WTC11 (cell line): ENCODE measurements at regions not wholly inside any gene's neighbourhood (a gene's known extent, or its start where the extent isn't known, plus 50 kb on each side); places are given as distances from the start of the nearest gene placed in this dataset.

ENCODE experiments used
- ATAC-seq: fragments of 200-7000 bp; cut with Tn5 transposase; 2 replicates; pipeline ENCODE4 v1.10.0; 2021; ENCODE audit warnings: mild to moderate bottlenecking, moderate library complexity
- CTCF ChIA-PET: fragments of 300-600 bp; sonication (Branson Sonifier 250); formaldehyde crosslinking; loops from one replicate; lab custom pipeline; 2021; ENCODE audit warnings: antibody characterized with exemption; lab: Charles Lee
- POLR2A ChIA-PET: fragments of 350-600 bp; sonication (Branson Sonifier 250); formaldehyde crosslinking; loops from one replicate; lab custom pipeline; 2021; ENCODE audit warnings: antibody characterized with exemption; lab: Charles Lee
- DNase-seq: peaks from one replicate; pipeline ENCODE4 v3.0.0; 2021; ENCODE audit warnings: low spot score
- H3K27ac Mint-ChIP-seq: 2 replicates; pipeline ENCODE4 v1.8.0; 2021; ENCODE audit warnings: mixed read lengths
- H3K27me3 Mint-ChIP-seq: 2 replicates; pipeline ENCODE4 v1.8.0; 2021; ENCODE audit warnings: low read depth, mild to moderate bottlenecking, moderate library complexity, mixed read lengths
- H3K36me3 Mint-ChIP-seq: 2 replicates; pipeline ENCODE4 v1.8.0; 2021; ENCODE audit warnings: mixed read lengths
- H3K4me1 Mint-ChIP-seq: 2 replicates; pipeline ENCODE4 v1.8.0; 2022; ENCODE audit warnings: mixed read lengths
- H3K4me3 Mint-ChIP-seq: 2 replicates; pipeline ENCODE4 v1.8.0; 2021; ENCODE audit warnings: mild to moderate bottlenecking, moderate library complexity, mixed read lengths
- H3K9me3 Mint-ChIP-seq: 2 replicates; pipeline ENCODE4 v1.8.0; 2021; ENCODE audit warnings: mixed read lengths
- ATF3 ChIP-seq: sonication (generic); formaldehyde crosslinking; conservative IDR thresholded peaks from 2 replicates; pipeline ENCODE4 v1.8.1; 2022; ENCODE audit warnings: mild to moderate bottlenecking, missing genetic modification reagents
- CREB1 ChIP-seq: sonication (generic); formaldehyde crosslinking; IDR thresholded peaks from 2 replicates; pipeline ENCODE4 v1.8.0; 2023; ENCODE audit warnings: mild to moderate bottlenecking, missing genetic modification reagents
- E2F4 ChIP-seq: sonication (generic); formaldehyde crosslinking; IDR thresholded peaks from 2 replicates; pipeline ENCODE4 v1.8.1; 2022; ENCODE audit warnings: low read depth, mild to moderate bottlenecking, moderate library complexity, missing genetic modification reagents, borderline replicate concordance
- ELF4 ChIP-seq: sonication (generic); formaldehyde crosslinking; IDR thresholded peaks from 2 replicates; pipeline ENCODE4 v1.8.1; 2022; ENCODE audit warnings: low read depth, mild to moderate bottlenecking, moderate library complexity, missing genetic modification reagents
- ESRRA ChIP-seq: sonication (generic); formaldehyde crosslinking; IDR thresholded peaks from 2 replicates; pipeline ENCODE4 v1.8.1; 2022; ENCODE audit warnings: mild to moderate bottlenecking, missing genetic modification reagents, borderline replicate concordance
- FOXK1 ChIP-seq: sonication (generic); formaldehyde crosslinking; IDR thresholded peaks from 2 replicates; pipeline ENCODE4 v1.8.0; 2022; ENCODE audit warnings: mild to moderate bottlenecking, moderate library complexity, missing genetic modification reagents
- HMGA2 ChIP-seq: fragments of 250-450 bp; sonication (Bioruptor Pico); IDR thresholded peaks from 2 replicates; pipeline ENCODE4 v1.4.0; 2021; ENCODE audit warnings: mild to moderate bottlenecking, moderate library complexity
- MXD4 ChIP-seq: fragments of 250-450 bp; sonication (Bioruptor Pico); IDR thresholded peaks from 2 replicates; pipeline ENCODE4 v1.8.0; 2021; ENCODE audit warnings: mild to moderate bottlenecking, moderate library complexity, borderline replicate concordance
- NFE2L1 ChIP-seq: sonication (generic); formaldehyde crosslinking; IDR thresholded peaks from 2 replicates; pipeline ENCODE4 v1.8.1; 2023; ENCODE audit warnings: missing genetic modification reagents
- PRRX2 ChIP-seq: fragments of 250-450 bp; sonication (Bioruptor Pico); IDR thresholded peaks from 2 replicates; pipeline ENCODE4 v1.8.0; 2021; ENCODE audit warnings: mild to moderate bottlenecking
- RORB ChIP-seq: fragments of 250-450 bp; sonication (Bioruptor Pico); IDR thresholded peaks from 2 replicates; pipeline ENCODE4 v1.9.0; 2021; ENCODE audit warnings: mild to moderate bottlenecking
- SMAD4 ChIP-seq: sonication (generic); formaldehyde crosslinking; IDR thresholded peaks from 2 replicates; pipeline ENCODE4 v1.8.0; 2022; ENCODE audit warnings: mild to moderate bottlenecking, missing genetic modification reagents
- SP1 ChIP-seq: sonication (generic); formaldehyde crosslinking; conservative IDR thresholded peaks from 2 replicates; pipeline ENCODE4 v1.8.1; 2022; ENCODE audit warnings: missing genetic modification reagents
- USF2 ChIP-seq: sonication (generic); formaldehyde crosslinking; IDR thresholded peaks from 2 replicates; pipeline ENCODE4 v1.8.1; 2023; ENCODE audit warnings: mild to moderate bottlenecking, missing genetic modification reagents, moderate library complexity
- ZMAT4 ChIP-seq: fragments of 250-450 bp; sonication (Bioruptor Pico); IDR thresholded peaks from 2 replicates; pipeline ENCODE4 v1.9.0; 2021; ENCODE audit warnings: mild to moderate bottlenecking
- ZNF232 ChIP-seq: sonication (generic); formaldehyde crosslinking; IDR thresholded peaks from 2 replicates; pipeline ENCODE4 v1.8.0; 2022; ENCODE audit warnings: mild to moderate bottlenecking, missing genetic modification reagents
- ZNF263 ChIP-seq: sonication (generic); formaldehyde crosslinking; IDR thresholded peaks from 2 replicates; pipeline ENCODE4 v1.8.1; 2022; ENCODE audit warnings: low read depth, mild to moderate bottlenecking, moderate library complexity, missing genetic modification reagents
- ZNF317 ChIP-seq: sonication (generic); formaldehyde crosslinking; IDR thresholded peaks from 2 replicates; pipeline ENCODE4 v1.8.1; 2023; ENCODE audit warnings: low read depth, mild to moderate bottlenecking, moderate library complexity, missing genetic modification reagents, borderline replicate concordance
- ZNF416 ChIP-seq: fragments of 250-450 bp; sonication (Bioruptor Pico); IDR thresholded peaks from 2 replicates; pipeline ENCODE4 v1.9.0; 2021; ENCODE audit warnings: mild to moderate bottlenecking, inconsistent platforms
- ZNF512 ChIP-seq: sonication (generic); formaldehyde crosslinking; IDR thresholded peaks from 2 replicates; pipeline ENCODE4 v1.8.1; 2022; ENCODE audit warnings: missing genetic modification reagents, borderline replicate concordance
- ZNF671 ChIP-seq: fragments of 250-450 bp; sonication (Bioruptor Pico); IDR thresholded peaks from 2 replicates; pipeline ENCODE4 v1.8.0; 2021; ENCODE audit warnings: mild to moderate bottlenecking
- TF ChIP-seq, protein P1 (sequence below): sonication (generic); formaldehyde crosslinking; IDR thresholded peaks from 2 replicates; pipeline ENCODE4 v1.8.0; 2023; ENCODE audit warnings: mild to moderate bottlenecking, missing genetic modification reagents
- TF ChIP-seq, protein P2 (sequence below): sonication (generic); formaldehyde crosslinking; IDR thresholded peaks from 2 replicates; pipeline ENCODE4 v1.8.0; 2022; ENCODE audit warnings: mild to moderate bottlenecking, missing genetic modification reagents

GRCh38 chrX:125378205-125378604 is 58.5 kb downstream of the TEX13C start:
- H3K4me1 Mint-ChIP-seq, result peaks cover 16% of the 10 kb centered on the region
- ChIA-PET CTCF (no interaction called here), POLR2A (no interaction called here)
- no peaks in the 10 kb centered on the region for H3K9me3 Mint-ChIP-seq
- DNase-seq, result no peak
- H3K27ac Mint-ChIP-seq, result no peak overlapping the region
- H3K4me3 Mint-ChIP-seq, result no peak overlapping the region
- peaks cover 14% of the 10 kb centered on the region for H3K27me3 Mint-ChIP-seq
- TF ChIP-seq RORB (CRISPR knock-in tag) (no peak), ZNF512 (no peak), ZNF317 (no peak), CREB1 (CRISPR knock-in tag) (no peak), ZNF671 (CRISPR knock-in tag) (no peak), HMGA2 (no peak), E2F4 (CRISPR knock-in tag) (no peak)
- TF ChIP-seq, protein P1, sequence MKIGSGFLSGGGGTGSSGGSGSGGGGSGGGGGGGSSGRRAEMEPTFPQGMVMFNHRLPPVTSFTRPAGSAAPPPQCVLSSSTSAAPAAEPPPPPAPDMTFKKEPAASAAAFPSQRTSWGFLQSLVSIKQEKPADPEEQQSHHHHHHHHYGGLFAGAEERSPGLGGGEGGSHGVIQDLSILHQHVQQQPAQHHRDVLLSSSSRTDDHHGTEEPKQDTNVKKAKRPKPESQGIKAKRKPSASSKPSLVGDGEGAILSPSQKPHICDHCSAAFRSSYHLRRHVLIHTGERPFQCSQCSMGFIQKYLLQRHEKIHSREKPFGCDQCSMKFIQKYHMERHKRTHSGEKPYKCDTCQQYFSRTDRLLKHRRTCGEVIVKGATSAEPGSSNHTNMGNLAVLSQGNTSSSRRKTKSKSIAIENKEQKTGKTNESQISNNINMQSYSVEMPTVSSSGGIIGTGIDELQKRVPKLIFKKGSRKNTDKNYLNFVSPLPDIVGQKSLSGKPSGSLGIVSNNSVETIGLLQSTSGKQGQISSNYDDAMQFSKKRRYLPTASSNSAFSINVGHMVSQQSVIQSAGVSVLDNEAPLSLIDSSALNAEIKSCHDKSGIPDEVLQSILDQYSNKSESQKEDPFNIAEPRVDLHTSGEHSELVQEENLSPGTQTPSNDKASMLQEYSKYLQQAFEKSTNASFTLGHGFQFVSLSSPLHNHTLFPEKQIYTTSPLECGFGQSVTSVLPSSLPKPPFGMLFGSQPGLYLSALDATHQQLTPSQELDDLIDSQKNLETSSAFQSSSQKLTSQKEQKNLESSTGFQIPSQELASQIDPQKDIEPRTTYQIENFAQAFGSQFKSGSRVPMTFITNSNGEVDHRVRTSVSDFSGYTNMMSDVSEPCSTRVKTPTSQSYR (CRISPR knock-in tag), result no peak
- no peak for ATAC-seq
- no peaks in the 10 kb centered on the region for H3K36me3 Mint-ChIP-seq

DNA sequence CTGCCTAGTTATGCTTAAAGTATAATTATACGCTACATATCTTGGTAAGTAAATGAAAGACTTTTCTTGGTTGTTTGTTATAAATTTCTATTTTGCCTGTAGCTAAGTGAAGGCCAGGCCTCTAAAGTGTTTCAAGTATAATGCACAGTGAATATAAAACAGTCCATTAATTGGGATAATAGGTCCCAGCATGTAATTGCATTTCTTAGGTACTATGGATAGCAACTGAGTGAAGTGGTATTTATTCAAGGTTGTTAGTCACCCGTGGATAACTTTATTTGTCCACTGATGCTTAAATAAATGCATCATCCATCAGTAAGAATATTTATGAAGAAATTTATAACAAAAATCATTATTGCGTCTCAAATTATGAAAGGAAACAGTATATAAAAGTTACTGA is 59.1 kb downstream of the TEX13C start:
- no peak for TF ChIP-seq NFE2L1 (CRISPR knock-in tag)
- TF ChIP-seq, protein P1 (CRISPR knock-in tag), result no peak
- Mint-ChIP-seq H3K27me3 (peaks cover 12% of the 10 kb centered on the region), H3K27ac (no peak overlapping the region), H3K4me1 (peaks cover 16% of the 10 kb centered on the region), H3K36me3 (no peaks in the 10 kb centered on the region), H3K9me3 (no peaks in the 10 kb centered on the region), H3K4me3 (no peak overlapping the region)
- DNase-seq (no peak), ATAC-seq (no peak)
- CTCF ChIA-PET, result no interaction called here
- POLR2A ChIA-PET, result no interaction called here

DNA sequence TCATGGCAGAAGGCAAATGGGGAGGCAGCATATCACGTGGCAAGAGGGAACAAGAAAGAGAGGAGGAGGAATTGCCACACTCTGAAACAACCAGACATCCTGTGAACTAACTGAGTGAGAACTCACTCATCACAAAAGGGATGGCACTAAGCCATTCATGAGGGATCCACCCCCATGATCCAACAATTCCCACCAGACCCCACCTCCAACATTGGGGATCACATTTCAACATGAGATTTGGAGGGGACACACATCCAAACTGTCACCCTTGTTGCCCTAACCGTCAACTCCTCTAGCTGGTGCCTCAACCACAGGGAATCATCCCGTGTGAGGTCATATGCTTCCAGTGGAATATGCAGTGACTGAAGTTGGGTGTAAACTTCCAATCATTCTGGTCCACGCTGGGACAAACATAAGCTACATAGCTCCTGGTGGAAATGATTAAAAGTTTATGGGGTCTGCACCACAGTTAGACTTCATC is 62.5 kb downstream of the TEX13C start:
- POLR2A ChIA-PET, result interaction anchor here (1.3 kb wide), 1 partner anchor 178 kb away, joined by 8 read pairs; no protein-coding TSS in a partner anchor
- peaks cover 3% of the 10 kb centered on the region; the same call in 1 of the 2 replicates for H3K27me3 Mint-ChIP-seq
- no peak for DNase-seq
- TF ChIP-seq, protein P2, sequence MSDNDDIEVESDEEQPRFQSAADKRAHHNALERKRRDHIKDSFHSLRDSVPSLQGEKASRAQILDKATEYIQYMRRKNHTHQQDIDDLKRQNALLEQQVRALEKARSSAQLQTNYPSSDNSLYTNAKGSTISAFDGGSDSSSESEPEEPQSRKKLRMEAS (CRISPR knock-in tag), result no peak
- no peak for TF ChIP-seq ATF3
- TF ChIP-seq MXD4 (CRISPR knock-in tag), result no peak
- TF ChIP-seq PRRX2 (CRISPR knock-in tag), result peak; percentile 95
- peak; percentile 25; the same call in 1 of the 2 replicates for TF ChIP-seq ZMAT4 (CRISPR knock-in tag)
- no peak for TF ChIP-seq RORB (CRISPR knock-in tag)
- TF ChIP-seq SP1, result 0 out of 2 replicates have a peak, but pooled peaks have one; percentile 24
- TF ChIP-seq FOXK1 (CRISPR knock-in tag), result no peak
- no peak for TF ChIP-seq ZNF232 (CRISPR knock-in tag)
- TF ChIP-seq ELF4 (CRISPR knock-in tag), result no peak
- TF ChIP-seq ESRRA, result no peak
- TF ChIP-seq ZNF263 (CRISPR knock-in tag), result no peak
- TF ChIP-seq ZNF416 (CRISPR knock-in tag), result peak; percentile 86
- no peak for TF ChIP-seq SMAD4
- TF ChIP-seq USF2 (CRISPR knock-in tag), result peak; percentile 62
- TF ChIP-seq ZNF317, result no peak

More for the DNA sequence above, 62.5 kb downstream of the TEX13C start:
- no peak overlapping the region for H3K4me3 Mint-ChIP-seq
- H3K4me1 Mint-ChIP-seq, result peaks cover 40% of the 10 kb centered on the region
- peaks cover 25% of the 10 kb centered on the region for H3K36me3 Mint-ChIP-seq
- peak; percentile 48 for ATAC-seq
- CTCF ChIA-PET, result interaction anchor here (1.3 kb wide), 1 partner anchor 176 kb away, joined by 4 read pairs; no protein-coding TSS in a partner anchor
- peak overlapping the region; percentile 70; the same call in 1 of the 2 replicates for H3K27ac Mint-ChIP-seq
- H3K9me3 Mint-ChIP-seq, result no peaks in the 10 kb centered on the region
